Peyer's patch (tissue), 4 donors: ENCODE measurements at regions not wholly inside any gene's neighbourhood (a gene's known extent, or its start where the extent isn't known, plus 50 kb on each side); places are given as distances from the start of the nearest gene placed in this dataset.

Source experiments
- CTCF ChIP-seq, 6 experiments: fragments of 450-650 bp in 4 of 6; fragments of 200-600 bp in 2 of 6; sonication (generic) in 1 of 6; IDR thresholded peaks; one replicate each; pipeline ENCODE4 v1.5.1; 2017 to 2019; ENCODE audit warnings: antibody characterized with exemption in 6 of 6, mild to moderate bottlenecking in 3 of 6, moderate library complexity in 1 of 6
- POLR2A ChIP-seq, 2 donors: fragments of 450-650 bp; IDR thresholded peaks; one replicate each; pipeline ENCODE4 v1.5.1; 2017; ENCODE audit warnings: antibody characterized with exemption in 2 of 2, mild to moderate bottlenecking in 2 of 2, moderate library complexity in 2 of 2

- TF ChIP-seq CTCF (IDR thresholded peaks at IDR 0.05) (no peak), POLR2A (IDR thresholded peaks at IDR 0.05) (no peak)
These were observed 82.8 kb downstream of the SLC25A47 start for GRCh38 chr14:100405760-100406455.
